Inflammatory macrophage treated with lipopolysaccharide for 4 hours (primary cell): ENCODE measurements at regions not wholly inside any gene's neighbourhood (a gene's known extent, or its start where the extent isn't known, plus 50 kb on each side); places are given as distances from the start of the nearest gene placed in this dataset.

Source experiments
- DNase-seq: peaks from one replicate; pipeline ENCODE4 v3.0.0-alpha.2; 2020

GRCh38 chr9:99722877-99723276 lies 98.8 kb upstream of the NR4A3 start:
- no peak for DNase-seq

- no peak for DNase-seq
Measured at GRCh38 chr9:99724640-99725039, 97.0 kb upstream of the NR4A3 start.

GRCh38 chr9:99725852-99726251 lies 95.8 kb upstream of the NR4A3 start:
- no peak for DNase-seq

- no peak for DNase-seq
Measured at GRCh38 chr9:99726758-99727157, 94.9 kb upstream of the NR4A3 start.

- DNase-seq: no peak
Measured at GRCh38 chr9:99730062-99730461, 91.6 kb upstream of the NR4A3 start.

GRCh38 chr9:99731950-99732349 lies 89.7 kb upstream of the NR4A3 start:
- no peak for DNase-seq

- peak; percentile 68 for DNase-seq
Measured at GRCh38 chr9:99732715-99733114, 89.0 kb upstream of the NR4A3 start.

GRCh38 chr9:99735041-99735440 lies 86.6 kb upstream of the NR4A3 start:
- no peak for DNase-seq

GRCh38 chr9:99736291-99736690 lies 85.4 kb upstream of the NR4A3 start:
- no peak for DNase-seq

- DNase-seq: no peak
Measured at GRCh38 chr9:99737649-99738048, 84.0 kb upstream of the NR4A3 start.

- peak; percentile 65 for DNase-seq
Measured at GRCh38 chr9:99743006-99743405, 78.7 kb upstream of the NR4A3 start.

- DNase-seq: no peak
Measured at GRCh38 chr9:99743455-99743854, 78.2 kb upstream of the NR4A3 start.

GRCh38 chr9:99744132-99744531 lies 77.6 kb upstream of the NR4A3 start:
- no peak for DNase-seq

- no peak for DNase-seq
Measured at GRCh38 chr9:99745085-99745484, 76.6 kb upstream of the NR4A3 start.

- DNase-seq: peak; percentile 65
Measured at GRCh38 chr9:99746406-99746805, 75.3 kb upstream of the NR4A3 start.

- DNase-seq: peak; percentile 97
Measured at GRCh38 chr9:99748266-99748665, 73.4 kb upstream of the NR4A3 start.

- peak; percentile 80 for DNase-seq
Measured at GRCh38 chr9:99748676-99749075, 73.0 kb upstream of the NR4A3 start.

GRCh38 chr9:99749641-99750040 lies 72.0 kb upstream of the NR4A3 start:
- DNase-seq: no peak

GRCh38 chr9:99750526-99750925 lies 71.2 kb upstream of the NR4A3 start:
- DNase-seq: peak; percentile 58

GRCh38 chr9:99752417-99753109 lies 69.1 kb upstream of the NR4A3 start:
- DNase-seq: peak; percentile 64

- DNase-seq: no peak
Measured at GRCh38 chr9:99753436-99753835, 68.2 kb upstream of the NR4A3 start.

- DNase-seq: peak; percentile 43
Measured at GRCh38 chr9:99760421-99760820, 61.3 kb upstream of the NR4A3 start.

- DNase-seq: peak; percentile 82
Measured at GRCh38 chr9:99762470-99762869, 59.2 kb upstream of the NR4A3 start.
